Kasumi-1 (cell line): ENCODE measurements at regions not wholly inside any gene's neighbourhood (a gene's known extent, or its start where the extent isn't known, plus 50 kb on each side); places are given as distances from the start of the nearest gene placed in this dataset.
A peak's percentile ranks its signal among the peaks of the same experiment; 100 is the strongest.
"Not testable (repeated sequence)": the region's sequence is repeated elsewhere in the genome, so short reads cannot be mapped to it uniquely, and the experiment has no call there.

Experiments used
- DNase-seq, 2 experiments: peaks; one replicate each; lab custom pipeline; 2025; lab: John Stamatoyannopoulos, UW

GRCh38 chr11:82536706-82537105 is 197.0 kb downstream of the FAM181B start:
- no peak for DNase-seq

- DNase-seq = no peak
Measured at GRCh38 chr11:82533628-82534327, 199.9 kb downstream of the FAM181B start.

- DNase-seq = no peak
Measured at GRCh38 chr11:82529936-82530335, 203.7 kb downstream of the FAM181B start.

- DNase-seq = no peak
Measured at GRCh38 chr11:82527081-82527584, 206.5 kb downstream of the FAM181B start.

GRCh38 chr11:82523141-82523540 is 210.5 kb downstream of the FAM181B start:
- DNase-seq = no peak

- peak; percentile 60 to 64 for DNase-seq
Measured at GRCh38 chr11:82521427-82521826, 212.2 kb downstream of the FAM181B start.

GRCh38 chr11:82507288-82507687 is 226.4 kb downstream of the FAM181B start:
- DNase-seq = no peak

- DNase-seq = no peak
Measured at GRCh38 chr11:82505379-82505778, 228.3 kb downstream of the FAM181B start.

GRCh38 chr11:82501174-82501573 is 232.5 kb downstream of the FAM181B start:
- DNase-seq = not testable (repeated sequence)

- DNase-seq = peak; percentile 18 to 33
Measured at GRCh38 chr11:82494988-82495432, 238.7 kb downstream of the FAM181B start.

GRCh38 chr11:82474876-82475275 is 258.8 kb downstream of the FAM181B start:
- DNase-seq = no peak

GRCh38 chr11:82465481-82465880 is 268.2 kb downstream of the FAM181B start:
- DNase-seq = no peak

- DNase-seq = no peak
Measured at GRCh38 chr11:82462608-82463242, 270.9 kb downstream of the FAM181B start.

GRCh38 chr11:82458761-82459160 is 274.9 kb downstream of the FAM181B start:
- no peak for DNase-seq

GRCh38 chr11:82458147-82458546 is 275.5 kb downstream of the FAM181B start:
- DNase-seq = no peak

GRCh38 chr11:82450996-82451395 is 282.7 kb downstream of the FAM181B start:
- DNase-seq = no peak

- no peak for DNase-seq
Measured at GRCh38 chr11:82406611-82407010, 327.1 kb downstream of the FAM181B start.

GRCh38 chr11:82405421-82405820 is 328.2 kb downstream of the FAM181B start:
- no peak for DNase-seq

GRCh38 chr11:82404981-82405380 is 328.7 kb downstream of the FAM181B start:
- DNase-seq = no peak

- no peak for DNase-seq
Measured at GRCh38 chr11:82403640-82404305, 329.9 kb downstream of the FAM181B start.

GRCh38 chr11:82398300-82398815 is 335.3 kb downstream of the FAM181B start:
- no peak for DNase-seq

GRCh38 chr11:82396639-82397038 is 337.0 kb downstream of the FAM181B start:
- DNase-seq = not testable (repeated sequence)

- no peak for DNase-seq
Measured at GRCh38 chr11:82384308-82384707, 349.4 kb downstream of the FAM181B start.
